ENCODE measurements at regions not wholly inside any gene's neighbourhood (a gene's known extent, or its start where the extent isn't known, plus 50 kb on each side); places are given as distances from the start of the nearest gene placed in this dataset.

DNA sequence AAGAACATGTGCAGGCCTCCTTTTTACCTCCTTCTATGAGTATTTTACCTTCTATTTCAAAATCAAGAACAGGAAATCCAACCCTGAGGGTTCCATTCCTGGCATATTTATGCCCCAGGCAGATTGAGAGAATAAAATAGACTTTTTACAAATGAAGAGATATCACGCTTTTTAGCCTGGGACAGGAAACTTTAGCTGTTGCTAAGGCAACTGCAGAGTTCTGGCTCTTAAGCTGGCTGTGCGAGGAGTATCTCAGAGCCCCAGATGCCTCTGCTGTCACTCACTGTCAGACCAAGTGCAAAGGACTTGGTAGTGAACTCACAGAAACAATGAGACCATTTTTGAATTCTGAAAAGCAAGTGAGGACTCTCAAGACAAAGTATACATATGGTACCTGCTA is 69.5 kb upstream of the HSPB3 start:
- TF ChIP-seq, protein P1, sequence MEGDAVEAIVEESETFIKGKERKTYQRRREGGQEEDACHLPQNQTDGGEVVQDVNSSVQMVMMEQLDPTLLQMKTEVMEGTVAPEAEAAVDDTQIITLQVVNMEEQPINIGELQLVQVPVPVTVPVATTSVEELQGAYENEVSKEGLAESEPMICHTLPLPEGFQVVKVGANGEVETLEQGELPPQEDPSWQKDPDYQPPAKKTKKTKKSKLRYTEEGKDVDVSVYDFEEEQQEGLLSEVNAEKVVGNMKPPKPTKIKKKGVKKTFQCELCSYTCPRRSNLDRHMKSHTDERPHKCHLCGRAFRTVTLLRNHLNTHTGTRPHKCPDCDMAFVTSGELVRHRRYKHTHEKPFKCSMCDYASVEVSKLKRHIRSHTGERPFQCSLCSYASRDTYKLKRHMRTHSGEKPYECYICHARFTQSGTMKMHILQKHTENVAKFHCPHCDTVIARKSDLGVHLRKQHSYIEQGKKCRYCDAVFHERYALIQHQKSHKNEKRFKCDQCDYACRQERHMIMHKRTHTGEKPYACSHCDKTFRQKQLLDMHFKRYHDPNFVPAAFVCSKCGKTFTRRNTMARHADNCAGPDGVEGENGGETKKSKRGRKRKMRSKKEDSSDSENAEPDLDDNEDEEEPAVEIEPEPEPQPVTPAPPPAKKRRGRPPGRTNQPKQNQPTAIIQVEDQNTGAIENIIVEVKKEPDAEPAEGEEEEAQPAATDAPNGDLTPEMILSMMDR (IDR thresholded peaks at IDR 0.05): no peak
- TF ChIP-seq POLR2AphosphoS5 (IDR thresholded peaks at IDR 0.05): no peak
